ENCODE measurements at regions not wholly inside any gene's neighbourhood (a gene's known extent, or its start where the extent isn't known, plus 50 kb on each side); places are given as distances from the start of the nearest gene placed in this dataset.

DNA sequence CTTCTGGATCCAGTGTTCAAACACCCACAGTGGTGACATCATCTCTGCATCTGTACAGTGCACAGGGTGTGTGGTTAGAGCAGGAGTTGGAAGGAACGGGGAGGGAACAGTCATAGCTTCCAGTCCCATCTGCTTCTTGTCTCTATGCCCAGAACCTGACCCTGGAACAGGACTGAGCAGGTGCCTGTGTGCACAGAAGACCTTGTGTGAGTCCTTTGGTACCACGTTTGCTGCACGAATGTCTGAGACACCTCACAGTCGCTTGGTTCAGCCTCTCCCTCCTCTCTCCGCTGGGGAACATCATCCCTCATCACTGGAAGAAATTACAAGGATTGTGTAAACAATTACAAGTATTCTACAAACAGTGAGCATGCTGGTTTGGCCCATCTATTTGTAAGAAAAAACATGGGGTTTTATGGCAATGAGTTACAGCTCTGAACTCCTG is 243.0 kb upstream of the KLF6 start:
- no TSS peak for BruUV-seq (replicated peaks)
- Histone ChIP-seq H3K9ac (replicated peaks; ENCODE audit: extremely low read depth, insufficient read depth, low read length) (no peak overlapping the region), H4K20me1 (replicated peaks; ENCODE audit: control insufficient read depth, extremely low read depth, insufficient read depth, low read length) (no peaks in the 10 kb centered on the region), H2AFZ (ENCODE audit: low read depth, low read length) (no peak overlapping the region), H3K36me3 (ENCODE audit: control insufficient read depth in 2 of 2, extremely low read depth in 1 of 2, insufficient read depth in 2 of 2, low read length in 2 of 2) (no peaks in the 10 kb centered on the region), H3K4me1 (ENCODE audit: control insufficient read depth, extremely low read depth, insufficient read depth, low read length) (no peaks in the 10 kb centered on the region), H3K9me3 (replicated peaks; ENCODE audit: control insufficient read depth, insufficient read depth, low read length) (no peaks in the 10 kb centered on the region), H3K27ac (ENCODE audit: insufficient read depth, low read depth, low read length) (no peak overlapping the region), H3K4me3 (replicated peaks in 1 of 3; ENCODE audit: insufficient read depth in 1 of 3, low read depth in 1 of 3, low read length in 3 of 3) (no peak overlapping the region), H3K79me2 (ENCODE audit: control insufficient read depth, insufficient read depth, low read length) (no peaks in the 10 kb centered on the region), H3K4me2 (ENCODE audit: insufficient read depth, low read length) (no peak overlapping the region), H3K9me1 (replicated peaks; ENCODE audit: control insufficient read depth, extremely low read depth, insufficient read depth, low read length) (no peaks in the 10 kb centered on the region), H3K27me3 (ENCODE audit: control insufficient read depth in 2 of 2, insufficient read depth in 2 of 2, low read length in 2 of 2) (no peaks in the 10 kb centered on the region)
- no peak for FAIRE-seq
- dilution Hi-C loops (cut with MboI; ENCODE audit: extremely low pct_ligation_motif_present, low sequenced_read_pairs) = no loop called here
- TF ChIP-seq POLR2AphosphoS5 (IDR thresholded peaks at IDR 0.05; ENCODE audit: insufficient read depth, low read depth, low read length) = no peak
- DNase-seq (ENCODE audit: low read depth, low spot score) = no peak
- intact Hi-C loops (cut with micrococcal nuclease) = no loop called here
- CTCF ChIA-PET = no interaction called here
- POLR2A ChIA-PET = no interaction called here

DNA sequence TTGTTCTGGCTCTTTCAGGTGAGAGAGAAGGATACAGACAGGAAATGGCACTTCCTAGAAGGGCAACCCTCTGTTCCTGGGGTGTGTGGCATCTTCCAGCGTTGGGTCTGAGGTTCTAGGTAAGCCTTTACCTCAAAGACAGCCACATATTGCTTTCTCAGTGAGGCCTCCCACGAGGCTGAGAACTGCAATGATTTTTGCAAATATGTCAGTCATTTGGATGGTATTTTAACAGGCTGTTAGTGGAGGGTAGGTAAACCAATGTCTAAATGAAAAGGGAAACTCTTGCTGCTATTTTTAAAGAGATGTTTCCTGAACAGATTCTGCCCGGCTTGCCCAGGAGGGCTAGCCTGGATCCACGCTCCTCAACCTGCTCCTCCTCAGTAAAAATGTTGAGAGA is 240.3 kb upstream of the KLF6 start:
- ChIA-PET POLR2A (no interaction called here), CTCF (no interaction called here)
- no peak for FAIRE-seq
- TF ChIP-seq JUN (IDR thresholded peaks at IDR 0.05; ENCODE audit: borderline replicate concordance, insufficient read depth, insufficient read length, low read depth) (no peak), POLR2AphosphoS5 (IDR thresholded peaks at IDR 0.05; ENCODE audit: insufficient read depth, low read depth, low read length) (no peak), POLR2A (IDR thresholded peaks at IDR 0.05; ENCODE audit: low read depth, low read length) (no peak), GATA2 (IDR thresholded peaks at IDR 0.05; ENCODE audit: insufficient read depth, insufficient read length, low read depth, low read length) (no peak), FOS (IDR thresholded peaks at IDR 0.05; ENCODE audit: borderline replicate concordance, insufficient read depth, low read length) (no peak)
- TF ChIP-seq, protein P1, sequence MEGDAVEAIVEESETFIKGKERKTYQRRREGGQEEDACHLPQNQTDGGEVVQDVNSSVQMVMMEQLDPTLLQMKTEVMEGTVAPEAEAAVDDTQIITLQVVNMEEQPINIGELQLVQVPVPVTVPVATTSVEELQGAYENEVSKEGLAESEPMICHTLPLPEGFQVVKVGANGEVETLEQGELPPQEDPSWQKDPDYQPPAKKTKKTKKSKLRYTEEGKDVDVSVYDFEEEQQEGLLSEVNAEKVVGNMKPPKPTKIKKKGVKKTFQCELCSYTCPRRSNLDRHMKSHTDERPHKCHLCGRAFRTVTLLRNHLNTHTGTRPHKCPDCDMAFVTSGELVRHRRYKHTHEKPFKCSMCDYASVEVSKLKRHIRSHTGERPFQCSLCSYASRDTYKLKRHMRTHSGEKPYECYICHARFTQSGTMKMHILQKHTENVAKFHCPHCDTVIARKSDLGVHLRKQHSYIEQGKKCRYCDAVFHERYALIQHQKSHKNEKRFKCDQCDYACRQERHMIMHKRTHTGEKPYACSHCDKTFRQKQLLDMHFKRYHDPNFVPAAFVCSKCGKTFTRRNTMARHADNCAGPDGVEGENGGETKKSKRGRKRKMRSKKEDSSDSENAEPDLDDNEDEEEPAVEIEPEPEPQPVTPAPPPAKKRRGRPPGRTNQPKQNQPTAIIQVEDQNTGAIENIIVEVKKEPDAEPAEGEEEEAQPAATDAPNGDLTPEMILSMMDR (IDR thresholded peaks at IDR 0.05; ENCODE audit: extremely low read depth in 1 of 2, insufficient read depth in 1 of 2, low read depth in 1 of 2, low read length in 2 of 2) = no peak
- no peaks in the 10 kb centered on the region for H3K4me1 ChIP-seq (ENCODE audit: control insufficient read depth, extremely low read depth, insufficient read depth, low read length)
- dilution Hi-C loops (cut with MboI; ENCODE audit: extremely low pct_ligation_motif_present, low sequenced_read_pairs) (no loop called here), intact Hi-C loops (cut with micrococcal nuclease) (no loop called here)
- H3K79me2 ChIP-seq (ENCODE audit: control insufficient read depth, insufficient read depth, low read length) = no peaks in the 10 kb centered on the region
- no peak overlapping the region for H2AFZ ChIP-seq (ENCODE audit: low read depth, low read length)
- no peak overlapping the region for H3K27ac ChIP-seq (ENCODE audit: insufficient read depth, low read depth, low read length)
- H3K9me3 ChIP-seq (replicated peaks; ENCODE audit: control insufficient read depth, insufficient read depth, low read length) = no peaks in the 10 kb centered on the region
- no peak overlapping the region for H3K4me3 ChIP-seq (replicated peaks in 1 of 3; ENCODE audit: insufficient read depth in 1 of 3, low read depth in 1 of 3, low read length in 3 of 3)
- H4K20me1 ChIP-seq (replicated peaks; ENCODE audit: control insufficient read depth, extremely low read depth, insufficient read depth, low read length) = no peaks in the 10 kb centered on the region
- no peaks in the 10 kb centered on the region for H3K9me1 ChIP-seq (replicated peaks; ENCODE audit: control insufficient read depth, extremely low read depth, insufficient read depth, low read length)
- DNase-seq (ENCODE audit: low read depth, low spot score) = no peak
- H3K36me3 ChIP-seq (ENCODE audit: control insufficient read depth in 2 of 2, extremely low read depth in 1 of 2, insufficient read depth in 2 of 2, low read length in 2 of 2) = no peaks in the 10 kb centered on the region
- BruUV-seq (replicated peaks) = no TSS peak
- no peak overlapping the region for H3K9ac ChIP-seq (replicated peaks; ENCODE audit: extremely low read depth, insufficient read depth, low read length)
- H3K27me3 ChIP-seq (ENCODE audit: control insufficient read depth in 2 of 2, insufficient read depth in 2 of 2, low read length in 2 of 2) = no peaks in the 10 kb centered on the region
- H3K4me2 ChIP-seq (ENCODE audit: insufficient read depth, low read length) = no peak overlapping the region
